GM18498 (cell line): ENCODE measurements at regions not wholly inside any gene's neighbourhood (a gene's known extent, or its start where the extent isn't known, plus 50 kb on each side); places are given as distances from the start of the nearest gene placed in this dataset.
"Not testable (repeated sequence)": the region's sequence is repeated elsewhere in the genome, so short reads cannot be mapped to it uniquely, and the experiment has no call there.

Source experiments
- ATAC-seq: cut with Tn5 transposase; IDR thresholded peaks from one replicate; pipeline ENCODE4 v1.9.1; 2021; ENCODE audit warnings: mild to moderate bottlenecking, moderate library complexity; ENCODE audit not compliant: unreplicated experiment

DNA sequence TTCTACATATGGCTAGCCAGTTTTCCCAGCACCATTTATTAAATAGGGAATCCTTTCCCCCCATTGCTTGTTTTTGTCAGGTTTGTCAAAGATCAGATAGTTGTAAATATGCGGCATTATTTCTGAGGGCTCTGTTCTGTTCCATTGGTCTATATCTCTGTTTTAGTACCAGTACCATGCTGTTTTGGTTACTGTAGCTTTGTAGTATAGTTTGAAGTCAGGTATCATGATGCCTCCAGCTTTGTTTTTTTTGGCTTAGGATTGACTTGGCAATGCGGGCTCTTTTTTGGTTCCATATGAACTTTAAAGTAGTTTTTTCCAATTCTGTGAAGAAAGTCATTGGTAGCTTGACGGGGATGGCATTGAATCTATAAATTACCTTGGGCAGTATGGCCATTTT lies 60.0 kb upstream of the GPC3 start:
- not testable (repeated sequence) for ATAC-seq

DNA sequence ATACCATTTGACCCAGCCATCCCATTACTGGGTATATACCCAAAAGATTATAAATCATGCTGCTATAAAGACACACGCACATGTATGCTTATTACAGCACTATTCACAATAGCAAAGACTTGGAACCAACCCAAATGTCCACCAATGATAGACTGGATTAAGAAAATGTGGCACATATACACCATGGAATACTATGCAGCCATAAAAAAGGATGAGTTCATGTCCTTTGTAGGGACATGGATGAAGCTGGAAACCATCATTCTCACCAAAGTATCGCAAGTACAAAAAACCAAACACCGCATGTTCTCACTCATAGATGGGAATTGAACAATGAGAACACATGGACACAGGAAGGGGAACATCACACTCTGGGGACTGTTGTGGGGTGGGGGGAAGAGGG lies 81.7 kb upstream of the GPC3 start:
- ATAC-seq: not testable (repeated sequence)

DNA sequence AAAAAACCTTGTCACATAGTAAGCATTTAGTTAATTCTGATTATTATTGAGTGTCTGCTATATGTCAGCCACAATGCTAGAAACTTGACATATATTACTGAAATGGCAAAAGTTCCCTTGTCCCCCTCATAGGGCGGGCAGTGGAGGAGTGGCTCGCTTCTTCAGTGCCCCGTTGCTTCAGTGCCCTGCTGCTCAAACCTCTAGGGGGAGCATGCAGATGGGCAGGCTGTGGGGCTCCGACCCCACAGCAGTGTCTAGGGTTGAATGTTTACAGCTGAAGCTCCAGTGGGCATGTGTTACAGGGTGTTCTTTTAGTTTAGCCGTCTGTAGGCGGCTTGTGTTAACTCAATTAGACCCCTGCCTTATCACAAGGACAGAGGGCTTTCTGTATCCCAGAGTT lies 86.5 kb upstream of the GPC3 start:
- not testable (repeated sequence) for ATAC-seq

DNA sequence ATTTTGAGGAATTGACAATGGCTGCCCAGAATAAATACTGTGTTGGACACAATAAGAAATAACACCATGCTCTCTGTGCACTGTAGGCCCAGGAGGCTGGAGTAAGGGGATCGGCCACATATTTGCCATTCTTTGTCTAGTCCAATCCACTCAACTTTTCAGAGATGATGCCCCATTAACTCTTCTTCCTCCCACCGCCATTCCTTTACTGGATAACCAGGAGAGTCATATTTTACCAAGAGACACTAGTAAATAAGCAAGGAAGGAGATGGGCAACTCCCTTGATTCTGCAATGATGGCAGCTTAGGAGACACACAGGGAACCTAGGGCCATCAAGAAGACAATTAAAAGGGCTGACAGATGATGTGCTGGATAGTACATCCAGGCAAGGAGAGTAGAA lies 87.9 kb upstream of the GPC3 start:
- no peak for ATAC-seq

DNA sequence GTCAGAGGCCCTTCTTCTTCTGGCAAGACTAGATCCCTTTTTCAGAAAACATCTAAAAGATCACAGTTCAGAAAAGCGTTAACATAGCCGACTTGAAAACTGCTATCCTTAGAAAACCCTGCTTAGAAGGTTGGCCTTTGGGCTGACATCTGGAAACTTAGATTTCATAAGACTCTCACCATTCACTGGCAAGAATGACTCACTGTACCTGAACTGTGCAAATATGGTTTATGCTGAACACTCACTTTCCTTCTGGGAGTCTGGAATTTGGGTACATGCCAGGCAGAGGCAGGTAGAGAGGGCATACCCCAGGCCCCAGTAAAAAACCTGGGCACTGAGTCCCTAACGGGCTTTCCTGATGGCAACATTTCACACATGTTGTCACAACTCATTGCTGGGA lies 88.8 kb upstream of the GPC3 start:
- no peak for ATAC-seq

DNA sequence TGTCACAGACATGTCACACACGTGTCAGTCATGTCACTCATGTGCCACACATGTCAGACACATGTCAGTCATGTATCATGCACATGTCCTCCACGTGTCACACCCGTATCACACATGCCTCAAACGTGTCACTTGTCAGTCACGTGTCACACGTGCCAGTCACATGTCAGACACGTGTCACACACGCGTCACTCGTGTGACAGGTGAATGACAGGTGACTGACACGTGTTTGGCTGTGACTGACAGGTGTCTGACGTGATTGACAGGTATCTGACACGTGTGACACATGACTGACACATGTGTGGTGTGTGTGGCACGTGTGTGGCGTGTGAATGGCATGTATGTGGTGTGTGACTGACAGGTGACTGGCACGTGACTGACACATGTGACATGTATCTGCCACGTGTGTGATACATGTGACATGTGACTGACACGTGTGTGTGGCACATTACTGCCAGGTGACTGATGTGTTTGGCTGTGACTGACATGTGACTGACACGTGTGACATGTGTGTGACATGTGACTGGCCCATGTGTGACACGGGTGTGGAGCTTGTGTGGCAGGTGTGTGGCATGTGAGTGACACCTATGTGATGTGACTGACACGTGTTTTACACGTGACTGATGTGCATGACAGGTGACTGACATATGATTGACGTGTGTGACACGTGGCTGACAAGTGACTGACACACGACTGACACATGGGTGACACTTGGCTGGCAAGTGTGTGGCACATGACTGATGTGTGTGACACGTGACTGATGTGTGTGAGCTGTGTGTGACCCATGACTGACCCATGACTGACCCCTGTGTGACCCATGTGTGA lies 90.7 kb upstream of the GPC3 start:
- ATAC-seq: no peak

DNA sequence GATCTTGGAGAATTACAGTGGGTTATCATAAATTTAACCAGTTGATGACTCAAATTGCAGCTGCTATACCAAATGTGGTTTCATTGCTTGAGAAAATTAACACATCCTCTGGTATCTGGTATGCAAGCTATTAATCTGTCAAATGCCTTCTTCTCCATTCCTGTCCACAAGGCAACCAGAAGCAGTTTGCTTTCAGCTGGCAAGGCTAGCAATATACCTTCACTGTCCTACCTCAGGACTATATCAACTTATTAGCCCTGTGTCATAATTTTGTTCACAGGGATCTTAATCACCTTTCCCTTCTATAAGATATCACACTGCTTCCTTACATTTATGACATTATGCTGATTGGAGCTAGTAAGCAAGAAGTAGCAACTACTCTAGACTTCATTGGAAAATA lies 110.0 kb upstream of the GPC3 start:
- ATAC-seq: no peak

DNA sequence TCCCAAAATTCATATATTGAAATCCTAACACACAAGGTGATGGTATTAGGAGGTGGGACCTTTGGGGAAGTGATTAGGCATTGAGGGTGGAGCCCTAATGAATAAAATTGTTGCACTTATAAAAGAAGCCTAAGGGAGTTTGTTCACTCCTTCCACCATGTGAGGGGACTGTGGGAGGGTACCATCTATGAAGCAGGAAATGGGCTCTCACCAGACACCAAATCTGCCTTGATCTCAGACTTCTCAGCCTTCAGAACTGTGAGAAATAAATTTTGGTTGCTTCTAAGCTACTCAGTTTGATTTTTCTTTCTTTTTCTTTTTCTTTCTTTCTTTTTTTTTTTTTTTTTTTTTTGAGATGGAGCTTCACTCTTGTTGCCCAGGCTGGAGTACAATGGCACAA lies 116.2 kb upstream of the GPC3 start:
- ATAC-seq: no peak

DNA sequence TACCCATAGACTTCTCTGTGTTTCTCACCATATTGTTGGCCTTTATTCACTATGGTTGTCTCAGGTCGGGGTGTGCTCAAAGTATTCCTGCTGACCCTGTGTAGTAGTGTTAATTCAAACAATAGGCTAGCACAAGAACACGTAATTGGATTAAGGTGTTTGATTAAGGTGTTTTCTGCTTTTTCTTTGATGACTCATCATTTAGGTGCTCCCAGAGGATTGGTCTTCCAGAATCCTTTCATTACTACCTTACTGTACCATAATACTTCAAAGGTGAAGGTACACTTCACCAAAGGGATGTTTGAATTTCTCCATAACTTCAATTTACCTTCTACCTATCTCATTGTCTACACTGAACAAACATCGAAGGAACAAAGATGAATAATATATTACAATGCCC lies 121.7 kb upstream of the CCDC160 start:
- ATAC-seq: no peak

DNA sequence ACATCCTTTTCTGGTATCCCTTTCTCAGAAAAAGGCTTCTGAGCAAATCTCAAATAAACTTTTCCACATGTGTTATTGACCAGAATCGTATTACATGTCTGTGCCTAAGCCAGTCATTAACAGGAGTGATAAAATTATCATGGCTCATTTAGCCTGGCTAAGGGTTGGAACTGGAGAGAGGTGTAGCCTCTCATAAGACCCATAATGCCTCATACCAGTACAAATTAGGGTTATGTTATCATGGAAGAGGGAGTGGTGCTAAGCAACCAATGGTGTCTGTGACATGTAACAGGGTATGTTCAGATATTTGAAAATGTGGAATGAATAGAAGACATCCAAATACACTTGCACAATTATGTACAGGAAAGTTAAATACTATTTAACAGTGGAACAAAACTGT lies 99.6 kb upstream of the CCDC160 start:
- ATAC-seq: no peak

DNA sequence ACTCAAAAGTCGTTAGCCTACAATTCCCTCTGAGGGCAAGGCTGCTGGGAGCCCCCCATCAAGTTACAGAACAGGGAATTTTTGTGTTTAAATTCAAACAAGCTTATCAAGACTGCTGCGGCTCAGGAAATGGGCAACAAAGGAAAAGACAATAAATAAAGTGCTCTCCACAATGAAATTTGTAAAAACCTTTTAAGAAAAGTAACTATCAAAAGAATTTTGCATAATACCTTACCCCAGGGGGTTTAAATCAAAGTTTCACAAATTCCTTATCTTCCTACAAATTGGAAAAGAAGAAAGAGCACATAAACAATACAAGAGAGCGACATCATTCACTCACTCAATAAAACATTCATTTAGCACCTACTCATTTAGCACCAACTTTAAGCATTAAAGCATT lies 97.9 kb upstream of the CCDC160 start:
- no peak for ATAC-seq

DNA sequence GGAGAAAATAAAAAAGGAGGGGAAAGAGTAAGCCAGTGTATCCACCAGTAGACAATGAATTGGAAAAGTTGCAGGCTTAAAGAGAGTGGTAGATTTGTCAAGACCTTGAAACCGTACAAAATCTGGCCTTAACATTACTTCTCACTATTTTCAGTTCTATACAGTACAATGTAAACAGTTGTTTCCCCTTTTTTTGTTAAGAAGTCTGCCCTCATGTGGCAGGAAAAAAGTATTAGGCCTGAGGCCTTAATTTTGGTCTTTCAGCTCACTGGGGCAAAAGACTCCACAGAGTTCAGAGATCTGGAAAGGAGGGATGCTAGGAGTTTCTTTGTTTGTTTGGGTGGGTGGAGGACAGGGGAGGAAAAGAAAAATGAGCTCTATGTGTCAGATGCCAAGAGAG lies 92.8 kb upstream of the CCDC160 start:
- ATAC-seq: peak; percentile 54

DNA sequence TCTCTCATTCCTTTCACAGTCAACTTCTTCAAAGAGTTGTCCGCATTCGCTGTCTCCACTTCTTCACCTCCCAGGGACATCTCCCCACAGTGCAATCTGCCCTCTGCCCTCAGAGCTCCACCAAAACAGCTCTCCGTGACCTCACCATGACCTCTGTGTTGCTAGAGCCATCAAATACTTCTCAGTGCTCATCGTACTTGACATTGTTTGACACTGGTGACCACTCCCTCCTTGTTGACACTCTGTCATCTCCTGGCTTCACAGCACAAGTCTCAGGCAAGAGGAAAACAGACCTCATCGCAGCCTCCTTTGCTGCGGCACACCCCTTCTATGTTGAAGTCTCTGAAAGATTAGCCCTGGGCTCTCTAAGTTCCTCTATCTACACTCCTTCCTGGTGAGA lies 90.5 kb upstream of the CCDC160 start:
- ATAC-seq: no peak

DNA sequence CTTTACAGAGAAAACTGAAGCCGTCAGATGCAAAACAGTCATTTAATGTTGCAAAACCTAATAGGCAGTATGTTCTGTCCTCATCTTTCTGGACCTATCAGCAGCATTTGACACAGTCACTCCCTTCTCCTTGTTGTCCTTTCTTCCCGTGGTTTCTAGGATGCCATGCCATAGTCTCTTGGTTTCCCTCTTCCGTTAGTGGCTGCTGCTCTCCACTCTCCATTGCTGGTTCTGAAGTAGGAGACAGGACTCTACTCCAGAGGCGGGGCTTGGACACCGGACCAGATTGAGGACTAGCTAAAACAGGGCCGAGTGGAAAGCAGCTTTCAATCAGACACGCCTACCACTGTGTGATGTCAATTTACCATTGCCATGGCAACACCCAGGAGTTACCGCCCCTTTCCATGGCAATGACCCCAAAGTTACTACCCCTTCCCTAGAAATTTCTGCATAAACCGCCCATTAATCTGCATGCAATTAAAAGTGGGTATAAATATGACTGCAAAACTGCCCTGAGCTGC lies 88.8 kb upstream of the CCDC160 start:
- ATAC-seq: no peak

DNA sequence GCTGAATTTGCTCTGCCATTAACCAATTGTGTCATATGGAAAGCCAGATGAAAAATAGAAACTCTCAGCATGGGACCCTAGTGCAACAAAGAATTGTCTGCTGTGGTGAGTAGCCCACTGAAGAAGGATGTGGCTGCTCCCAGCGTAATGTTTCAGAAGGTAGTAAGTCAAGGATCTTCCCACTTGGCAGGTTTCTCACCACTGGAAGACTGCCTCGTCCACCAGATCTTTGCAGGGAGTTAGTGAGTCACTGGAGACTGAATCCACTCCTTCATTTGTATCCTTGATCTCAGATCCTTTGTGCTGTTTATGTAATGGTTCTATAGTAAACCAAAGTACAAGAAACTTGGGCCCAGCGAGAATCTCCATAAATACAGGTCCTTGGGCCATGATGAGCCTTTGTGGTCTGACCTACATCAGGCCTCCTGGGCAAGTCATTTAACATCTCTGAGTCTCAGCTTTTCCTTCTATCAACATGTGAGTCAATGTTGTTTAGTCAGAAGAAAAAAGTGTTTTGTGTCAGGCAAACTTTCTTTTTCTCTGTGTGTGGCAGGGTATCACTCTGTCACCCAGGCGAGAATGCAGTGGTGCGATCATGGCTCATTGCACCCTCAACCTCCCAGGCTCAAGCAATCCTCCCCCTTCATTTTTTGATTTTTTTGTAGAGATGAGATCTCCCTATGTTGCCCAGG lies 78.0 kb upstream of the CCDC160 start:
- ATAC-seq: peak; percentile 45

DNA sequence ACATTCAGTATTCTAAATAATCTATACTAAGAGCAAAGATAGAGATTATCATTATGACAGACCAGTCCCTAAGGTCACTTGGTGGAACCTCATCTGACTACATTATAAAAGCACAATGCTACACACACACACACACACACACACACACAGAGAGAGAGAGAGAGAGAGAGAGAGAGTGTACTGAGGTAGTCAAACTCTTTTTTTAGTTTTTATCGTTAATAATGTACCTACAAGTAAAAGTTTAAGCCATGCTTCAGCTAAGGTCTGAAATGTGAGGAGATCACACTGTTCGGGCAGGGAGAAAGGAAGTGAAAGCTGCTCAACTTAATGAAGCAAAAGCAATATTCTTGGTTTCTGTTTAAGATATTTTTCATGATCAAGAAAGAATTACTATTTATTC lies 75.8 kb upstream of the CCDC160 start:
- ATAC-seq: peak; percentile 86

DNA sequence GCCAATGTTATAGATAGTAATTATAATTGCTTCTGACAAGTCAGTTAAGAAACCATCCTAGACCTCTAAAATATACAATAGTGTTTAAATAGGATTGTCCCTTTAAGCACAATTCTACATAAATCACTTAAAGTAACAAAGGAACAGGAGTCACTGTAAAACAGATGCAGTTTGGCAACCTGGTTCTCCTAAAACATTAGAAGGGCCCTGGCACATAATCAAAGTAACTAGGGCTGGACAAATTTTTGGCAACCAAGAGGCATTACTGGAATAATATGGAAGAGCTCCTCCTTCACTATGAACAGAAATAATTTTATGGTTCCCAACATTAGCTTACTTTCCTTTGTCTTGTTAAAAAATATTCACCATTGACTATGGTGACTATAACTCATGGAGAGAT lies 75.0 kb upstream of the CCDC160 start:
- no peak for ATAC-seq

DNA sequence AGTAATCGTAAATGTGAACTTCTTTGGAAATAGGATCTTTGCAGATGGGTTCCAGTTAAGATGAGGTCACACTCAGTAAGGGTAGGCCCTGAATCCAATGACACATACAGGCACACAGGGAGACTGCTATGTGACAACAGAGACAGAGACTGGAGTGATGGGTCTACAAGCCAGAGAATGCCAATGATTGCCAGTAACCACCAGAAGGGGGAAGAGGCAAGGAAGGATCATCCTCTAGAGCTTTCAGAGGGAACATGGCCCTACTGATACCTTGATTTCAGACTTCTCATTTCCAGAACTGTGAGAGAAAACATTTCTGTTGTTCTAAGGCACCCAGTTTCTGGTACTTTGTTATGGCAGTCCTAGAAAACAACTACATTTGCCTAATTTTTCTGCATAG lies 73.1 kb upstream of the CCDC160 start:
- no peak for ATAC-seq

DNA sequence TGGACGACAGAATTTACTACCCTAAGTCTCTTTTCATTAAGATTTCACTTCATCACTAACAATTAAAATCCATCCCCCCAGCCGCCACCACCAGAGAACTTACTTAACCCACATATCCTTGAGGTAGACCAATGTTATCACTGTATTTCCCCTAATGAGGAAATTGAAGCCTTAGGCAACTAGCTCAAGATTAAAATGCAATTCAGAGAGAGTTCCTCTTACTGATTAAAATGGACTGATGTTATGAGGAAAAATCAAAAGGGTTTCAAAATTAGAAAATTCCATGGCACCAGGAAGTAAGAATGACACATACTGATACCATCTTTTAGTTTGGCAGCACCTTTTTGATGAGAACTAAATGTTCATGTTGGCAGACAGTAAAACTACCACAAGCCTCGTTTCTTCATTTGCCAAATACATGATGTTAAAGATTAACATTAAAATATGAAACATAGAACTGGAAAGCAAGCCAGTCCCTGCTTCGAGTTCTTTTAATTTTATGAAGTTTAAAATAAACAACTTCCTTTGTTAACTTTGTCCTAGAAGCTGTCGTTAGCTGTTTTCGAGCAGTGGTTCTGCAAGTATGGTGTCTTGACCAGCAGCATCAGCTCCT lies 69.3 kb upstream of the CCDC160 start:
- no peak for ATAC-seq

DNA sequence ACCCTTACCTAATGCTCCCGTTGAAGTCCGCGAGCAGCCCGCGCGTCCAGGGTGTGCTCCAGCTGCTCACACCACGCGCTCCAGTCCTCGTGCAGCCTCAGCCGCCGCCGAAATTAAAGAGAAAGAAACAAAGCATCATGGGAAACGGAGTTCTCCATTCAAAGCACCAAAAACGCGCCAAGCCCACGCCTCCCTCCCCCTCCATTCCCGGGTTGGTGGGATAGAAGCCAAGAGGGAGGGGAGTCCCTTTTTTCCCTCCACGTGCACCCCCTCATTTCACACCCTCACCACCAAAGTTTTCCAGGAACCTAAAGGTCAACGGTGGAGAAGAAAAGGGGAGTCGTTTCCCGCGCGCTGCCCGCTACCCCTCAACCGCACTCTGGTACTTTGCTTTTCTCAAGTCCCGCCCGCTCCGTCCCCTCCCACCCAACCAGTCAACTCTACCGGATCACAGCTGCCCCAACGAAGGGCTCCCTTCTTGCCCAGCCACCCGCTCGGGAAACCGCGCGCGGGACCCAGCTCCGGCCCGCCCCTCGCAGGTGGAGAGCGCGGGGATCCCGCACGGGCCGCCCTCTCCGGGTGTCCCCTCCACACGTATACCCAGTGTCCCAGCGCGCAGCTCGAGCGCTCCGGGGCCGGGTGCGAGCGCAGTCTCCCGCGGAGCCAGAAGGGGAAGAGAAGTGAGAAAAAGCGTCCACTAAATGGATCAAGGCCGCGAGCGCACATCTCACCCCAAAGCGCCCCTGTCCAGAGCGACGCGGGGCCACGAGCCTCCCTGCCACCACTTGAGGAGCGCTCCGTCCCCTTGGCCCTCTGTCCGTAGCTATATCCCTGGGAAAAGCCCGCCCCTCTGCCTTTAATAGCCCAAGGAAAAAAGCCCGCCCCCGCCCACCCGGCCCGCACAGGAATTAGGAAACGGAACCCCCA lies 65.1 kb upstream of the CCDC160 start:
- peak; percentile 65 for ATAC-seq
